Loucy (cell line): ENCODE measurements at regions not wholly inside any gene's neighbourhood (a gene's known extent, or its start where the extent isn't known, plus 50 kb on each side); places are given as distances from the start of the nearest gene placed in this dataset.

Experiments used
- H2AFZ ChIP-seq: fragments of 200-600 bp; sonication (generic); 2 replicates; pipeline ENCODE4 v1.6.0; 2016; ENCODE audit warnings: antibody characterized with exemption, mild to moderate bottlenecking, low read length, moderate library complexity
- H3F3A ChIP-seq: fragments of 200-600 bp; 2 replicates; pipeline ENCODE4 v1.6.0; 2016; ENCODE audit warnings: antibody characterized with exemption, low read depth, mild to moderate bottlenecking
- H3K27me3 ChIP-seq: fragments of 200-600 bp; sonication (generic); 2 replicates; pipeline ENCODE4 v1.6.1; 2014; ENCODE audit warnings: low read length, mild to moderate bottlenecking; ENCODE audit not compliant: insufficient read depth, poor library complexity, severe bottlenecking
- H3K36me3 ChIP-seq: fragments of 200-600 bp; sonication (generic); 2 replicates; pipeline ENCODE4 v1.6.1; 2016; ENCODE audit warnings: low read length; ENCODE audit not compliant: insufficient read depth
- H3K4me1 ChIP-seq: fragments of 200-600 bp; sonication (generic); 2 replicates; pipeline ENCODE4 v1.5.1; 2014; ENCODE audit warnings: low read length, mild to moderate bottlenecking; ENCODE audit not compliant: insufficient read depth, poor library complexity, severe bottlenecking
- H3K4me2 ChIP-seq: fragments of 200-600 bp; sonication (generic); 2 replicates; pipeline ENCODE4 v1.6.0; 2014; ENCODE audit warnings: antibody characterized with exemption, low read length, low read depth, mild to moderate bottlenecking; ENCODE audit not compliant: poor library complexity, severe bottlenecking
- H3K4me3 ChIP-seq: fragments of 200-600 bp; sonication (generic); 2 replicates; pipeline ENCODE4 v1.5.1; 2014; ENCODE audit warnings: low read length, mild to moderate bottlenecking, mixed read lengths; ENCODE audit not compliant: poor library complexity, severe bottlenecking
- H3K79me2 ChIP-seq: fragments of 200-600 bp; sonication (generic); 2 replicates; pipeline ENCODE4 v1.6.1; 2014; ENCODE audit warnings: low read length; ENCODE audit not compliant: insufficient read depth
- H3K9ac ChIP-seq: fragments of 200-600 bp; sonication (generic); 2 replicates; pipeline ENCODE4 v1.6.0; 2014; ENCODE audit warnings: mild to moderate bottlenecking, low read depth, low read length, moderate library complexity; ENCODE audit not compliant: poor library complexity, severe bottlenecking
- H3K9me2 ChIP-seq: fragments of 200-600 bp; sonication (generic); replicated peaks from 2 replicates; pipeline ENCODE4 v1.6.1; 2016; ENCODE audit warnings: low read depth, low read length, mixed read lengths
- H3K9me3 ChIP-seq: fragments of 200-600 bp; sonication (generic); 2 replicates; pipeline ENCODE4 v1.6.1; 2014; ENCODE audit warnings: mild to moderate bottlenecking, antibody characterized with exemption, low read length, low read depth; ENCODE audit not compliant: insufficient read depth
- H4K20me1 ChIP-seq: fragments of 200-600 bp; sonication (generic); 2 replicates; pipeline ENCODE4 v1.6.0; 2014; ENCODE audit warnings: antibody characterized with exemption, low read length, mild to moderate bottlenecking; ENCODE audit not compliant: insufficient read depth, poor library complexity, severe bottlenecking
- CTCF ChIP-seq: fragments of 200-600 bp; sonication (generic); conservative IDR thresholded peaks from 2 replicates; pipeline ENCODE4 v1.5.1; 2014; ENCODE audit warnings: mild to moderate bottlenecking, antibody characterized with exemption, low read length
- EZH2phosphoT487 ChIP-seq: fragments of 200-600 bp; IDR thresholded peaks from 2 replicates; pipeline ENCODE4 v1.6.1; 2018; ENCODE audit warnings: antibody characterized with exemption, mild to moderate bottlenecking, moderate library complexity, borderline replicate concordance

GRCh38 chr12:47328831-47329545, 249.2 kb upstream of the AMIGO2 start:
- no peaks in the 10 kb centered on the region for H4K20me1 ChIP-seq
- H3K4me1 ChIP-seq = no peaks in the 10 kb centered on the region
- no peak overlapping the region for H3K4me2 ChIP-seq
- no peaks in the 10 kb centered on the region for H3F3A ChIP-seq
- H3K79me2 ChIP-seq = no peaks in the 10 kb centered on the region
- no peak overlapping the region for H3K4me3 ChIP-seq
- H2AFZ ChIP-seq = no peak overlapping the region
- no peak overlapping the region for H3K9ac ChIP-seq
- H3K36me3 ChIP-seq = no peaks in the 10 kb centered on the region
- no peaks in the 10 kb centered on the region for H3K9me3 ChIP-seq
- H3K27me3 ChIP-seq = no peaks in the 10 kb centered on the region
- no peak for TF ChIP-seq CTCF
- no peak for TF ChIP-seq EZH2phosphoT487
- no peaks in the 10 kb centered on the region for H3K9me2 ChIP-seq

- TF ChIP-seq EZH2phosphoT487 (no peak), CTCF (no peak)
- Histone ChIP-seq H3K27me3 (no peaks in the 10 kb centered on the region), H2AFZ (no peak overlapping the region), H3K9me3 (no peaks in the 10 kb centered on the region), H3K9ac (no peak overlapping the region), H3K4me2 (no peak overlapping the region), H3K79me2 (no peaks in the 10 kb centered on the region), H3K4me3 (no peak overlapping the region), H3K9me2 (no peaks in the 10 kb centered on the region), H4K20me1 (no peaks in the 10 kb centered on the region), H3K4me1 (no peaks in the 10 kb centered on the region), H3F3A (no peaks in the 10 kb centered on the region), H3K36me3 (no peaks in the 10 kb centered on the region)
These were observed 246.4 kb upstream of the AMIGO2 start for GRCh38 chr12:47326190-47326589.

GRCh38 chr12:47323802-47324201, 244.0 kb upstream of the AMIGO2 start:
- no peaks in the 10 kb centered on the region for H4K20me1 ChIP-seq
- no peaks in the 10 kb centered on the region for H3K9me2 ChIP-seq
- H3K4me3 ChIP-seq = no peak overlapping the region
- no peak for TF ChIP-seq EZH2phosphoT487
- TF ChIP-seq CTCF = no peak
- H3K9me3 ChIP-seq = no peaks in the 10 kb centered on the region
- H2AFZ ChIP-seq = no peak overlapping the region
- no peaks in the 10 kb centered on the region for H3K27me3 ChIP-seq
- H3K79me2 ChIP-seq = no peaks in the 10 kb centered on the region
- H3F3A ChIP-seq = no peaks in the 10 kb centered on the region
- no peaks in the 10 kb centered on the region for H3K36me3 ChIP-seq
- H3K4me1 ChIP-seq = no peaks in the 10 kb centered on the region
- no peak overlapping the region for H3K4me2 ChIP-seq
- H3K9ac ChIP-seq = no peak overlapping the region
